GM20000 (cell line): ENCODE measurements at regions not wholly inside any gene's neighbourhood (a gene's known extent, or its start where the extent isn't known, plus 50 kb on each side); places are given as distances from the start of the nearest gene placed in this dataset.

ENCODE experiments used
- DNase-seq: peaks from one replicate; pipeline ENCODE4 v3.0.0; 2012; ENCODE audit warnings: low spot score
- CTCF ChIP-seq: IDR thresholded peaks from 2 replicates; pipeline ENCODE4 v1.5.1; 2012; ENCODE audit warnings: mild to moderate bottlenecking, control low read depth; ENCODE audit errors: extremely low read depth, missing control alignments

GRCh38 chr5:155278532-155278931, 265.0 kb downstream of the KIF4B start:
- DNase-seq = no peak
- no peak for TF ChIP-seq CTCF

GRCh38 chr5:155282503-155283107, 269.1 kb downstream of the KIF4B start:
- no peak for TF ChIP-seq CTCF
- no peak for DNase-seq

- TF ChIP-seq CTCF = no peak
- DNase-seq = no peak
These were observed 272.2 kb downstream of the KIF4B start for GRCh38 chr5:155285706-155286105.

- DNase-seq = no peak
- TF ChIP-seq CTCF = no peak
These were observed 277.4 kb downstream of the KIF4B start for GRCh38 chr5:155290937-155291336.

- DNase-seq = no peak
- no peak for TF ChIP-seq CTCF
These were observed 280.1 kb downstream of the KIF4B start for GRCh38 chr5:155293605-155294178.

GRCh38 chr5:155295111-155295510, 281.6 kb downstream of the KIF4B start:
- no peak for TF ChIP-seq CTCF
- DNase-seq = no peak

- DNase-seq = no peak
- TF ChIP-seq CTCF = no peak
These were observed 285.9 kb downstream of the KIF4B start for GRCh38 chr5:155299386-155300005.
